GM12891 (cell line): ENCODE measurements at regions not wholly inside any gene's neighbourhood (a gene's known extent, or its start where the extent isn't known, plus 50 kb on each side); places are given as distances from the start of the nearest gene placed in this dataset.

Experiments
- DNase-seq: peaks from one replicate; pipeline ENCODE4 v3.0.0; 2011; ENCODE audit warnings: low spot score; ENCODE audit not compliant: insufficient read length
- FAIRE-seq: peaks from 2 replicates; lab custom pipeline; 2011; peaks lifted over from hg19 to GRCh38; lab: Jason Lieb, UNC
- PAX5 ChIP-seq: IDR thresholded peaks from 2 replicates; pipeline ENCODE4 v1.6.1; 2011; ENCODE audit warnings: low read length, moderate library complexity, mild to moderate bottlenecking; ENCODE audit not compliant: insufficient read depth, severe bottlenecking
- POLR2A ChIP-seq: IDR thresholded peaks from 2 replicates; pipeline ENCODE4 v1.6.1; 2011; ENCODE audit warnings: low read depth, low read length, control low read depth
- POLR2AphosphoS5 ChIP-seq: IDR thresholded peaks from 2 replicates; pipeline ENCODE4 v1.6.1; 2011; ENCODE audit warnings: low read depth, low read length, control low read depth
- POU2F2 ChIP-seq: IDR thresholded peaks from 2 replicates; pipeline ENCODE4 v1.6.1; 2011; ENCODE audit warnings: low read depth, mild to moderate bottlenecking, control low read depth, low read length, moderate library complexity
- SPI1 ChIP-seq: IDR thresholded peaks from 2 replicates; pipeline ENCODE4 v1.6.1; 2011; ENCODE audit warnings: low read depth, low read length, control low read depth
- TAF1 ChIP-seq: IDR thresholded peaks from 2 replicates; pipeline ENCODE4 v1.6.1; 2011; ENCODE audit warnings: low read depth, low read length, control low read depth

DNA sequence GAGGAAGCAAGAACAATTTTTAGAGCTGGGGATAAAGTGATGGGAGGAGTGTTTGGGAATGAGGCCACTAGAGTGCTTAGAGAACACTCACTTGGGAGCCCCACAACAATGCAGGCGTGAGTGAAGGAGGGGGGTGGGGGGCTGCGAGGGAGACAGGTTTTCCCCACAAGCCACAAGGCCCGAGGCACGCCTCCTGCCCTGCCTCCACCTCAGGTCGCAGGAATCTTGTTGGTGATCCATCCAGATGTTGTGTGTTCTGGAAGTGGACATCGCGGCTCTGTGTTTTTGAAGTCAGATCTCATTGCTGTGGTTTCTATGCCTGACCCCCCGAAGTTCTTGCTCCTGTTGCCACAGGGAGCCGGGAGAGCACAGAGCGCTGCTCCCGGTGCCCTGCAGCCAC is 178.0 kb upstream of the BMPER start:
- no peak for FAIRE-seq

DNA sequence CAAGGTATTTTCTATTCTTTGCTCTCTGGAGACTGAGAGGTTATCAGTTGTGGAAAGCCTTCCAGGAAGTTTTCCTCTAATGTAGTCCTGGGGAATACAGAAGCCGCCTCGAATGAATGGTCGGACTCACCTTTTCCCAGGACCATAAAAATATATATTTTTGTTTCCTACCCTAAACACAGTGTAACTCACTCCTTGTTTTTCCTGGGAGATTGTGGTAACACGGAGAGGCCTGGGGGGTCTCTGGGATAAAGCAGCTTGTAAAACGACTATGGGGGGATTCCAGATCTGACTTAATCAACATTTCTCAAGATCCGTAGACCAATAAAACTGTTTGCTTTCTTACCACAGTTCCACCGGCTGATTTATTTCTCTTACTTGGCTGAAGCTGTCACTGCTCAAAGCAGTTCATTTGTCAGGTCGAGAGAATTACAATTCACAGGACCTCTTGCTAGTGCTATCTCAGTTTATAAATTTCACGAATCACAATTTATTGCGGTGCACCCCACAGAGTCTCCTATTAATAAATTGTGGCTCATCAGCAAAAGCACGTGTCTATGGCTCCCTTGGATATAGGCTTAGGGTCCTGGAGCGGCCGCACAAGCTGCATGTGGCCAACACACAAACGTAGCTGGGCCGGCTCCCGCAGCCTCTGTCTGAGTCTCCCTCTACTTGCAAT is 176.3 kb upstream of the BMPER start:
- TF ChIP-seq PAX5 (no peak), POLR2A (no peak), SPI1 (no peak), POU2F2 (no peak), TAF1 (no peak), POLR2AphosphoS5 (no peak)
- DNase-seq (no peak), FAIRE-seq (no peak)

More for the DNA sequence above, 178.0 kb upstream of the BMPER start:
- TF ChIP-seq POU2F2: no peak
- no peak for TF ChIP-seq SPI1
- no peak for TF ChIP-seq POLR2AphosphoS5
- no peak for TF ChIP-seq PAX5
- TF ChIP-seq POLR2A: no peak
- TF ChIP-seq TAF1: no peak
- no peak for DNase-seq

DNA sequence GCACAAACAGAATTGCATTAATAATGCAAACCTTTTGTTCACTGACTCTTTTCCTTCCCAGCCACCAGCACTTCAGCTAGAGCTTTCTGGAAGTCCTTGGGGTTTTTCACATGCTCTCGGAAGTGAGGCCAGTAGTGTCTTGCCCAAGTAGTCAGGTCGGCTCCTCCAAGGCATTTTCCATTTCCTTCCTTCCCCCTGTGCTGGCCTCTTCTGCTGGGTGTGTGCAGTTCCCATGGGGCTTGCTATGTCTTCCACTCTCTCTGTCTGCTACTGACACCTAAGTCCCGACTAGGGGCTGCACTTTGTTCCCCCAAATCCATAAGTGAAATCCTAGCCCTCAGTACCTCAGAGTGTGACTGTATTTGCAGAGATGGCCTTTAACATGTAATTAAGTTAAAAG is 175.6 kb upstream of the BMPER start:
- no peak for FAIRE-seq
- TF ChIP-seq PAX5: no peak
- no peak for DNase-seq

DNA sequence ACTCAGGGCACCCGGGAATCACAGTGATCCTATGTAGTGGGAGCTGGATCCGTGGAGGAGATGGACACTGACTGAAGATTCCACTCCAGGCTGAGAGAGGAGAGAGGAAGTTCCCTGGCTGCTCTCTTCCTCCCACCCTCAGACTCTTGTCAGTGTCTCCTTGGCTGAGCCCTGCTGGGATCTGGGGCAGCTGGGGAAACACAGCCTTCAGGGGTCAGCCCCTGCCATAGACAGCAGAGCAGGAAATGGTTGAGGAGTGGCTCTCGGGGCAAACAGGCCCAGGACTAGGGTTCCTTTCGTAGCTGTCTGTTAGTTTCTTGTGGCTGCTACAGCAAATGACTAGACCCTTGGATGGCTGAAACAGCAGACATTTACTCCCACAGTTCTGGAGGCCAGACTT is 174.4 kb upstream of the BMPER start:
- FAIRE-seq (no peak), DNase-seq (no peak)
- TF ChIP-seq PAX5 (no peak), TAF1 (no peak), POLR2AphosphoS5 (no peak), POU2F2 (no peak), SPI1 (no peak), POLR2A (no peak)

DNA sequence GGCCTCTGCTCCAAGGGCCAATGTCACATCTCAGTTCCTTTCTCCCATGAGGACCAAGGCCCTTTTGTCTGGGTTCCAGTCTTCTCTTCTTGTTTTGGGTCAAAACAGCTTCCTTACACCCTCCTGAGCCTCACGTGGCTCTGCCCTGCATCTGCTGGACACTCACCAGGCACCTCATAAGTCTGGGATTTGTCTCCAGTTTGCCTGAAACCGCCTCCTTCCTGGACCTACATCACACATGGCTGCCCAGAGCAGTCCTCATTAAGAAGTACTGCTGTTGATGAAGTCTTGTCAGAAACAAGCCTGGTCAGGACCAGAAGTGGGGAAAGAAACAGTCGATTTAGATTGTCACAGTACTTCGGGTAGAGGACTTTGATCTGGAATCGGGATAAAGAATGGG is 173.4 kb upstream of the BMPER start:
- TF ChIP-seq TAF1 (no peak), SPI1 (no peak)
- DNase-seq (no peak), FAIRE-seq (no peak)

DNA sequence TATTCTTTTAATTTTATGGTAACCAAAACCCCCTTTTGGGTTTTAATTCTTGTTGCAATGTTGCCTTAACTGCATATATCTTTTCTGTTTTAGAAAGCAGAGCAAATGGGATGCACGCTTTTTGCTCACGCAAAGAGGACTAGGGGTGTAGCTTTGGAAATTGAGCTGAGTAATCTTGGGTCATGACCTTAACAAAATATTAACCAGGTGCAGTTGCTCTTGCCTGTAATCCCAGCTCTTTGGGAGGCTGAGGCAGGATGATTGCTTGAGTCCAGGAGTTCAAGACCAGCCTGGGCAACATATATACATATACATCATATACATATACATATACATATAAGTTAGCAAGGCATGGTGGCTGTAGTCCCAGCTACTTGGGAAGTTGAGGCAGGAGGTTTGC is 172.9 kb upstream of the BMPER start:
- no peak for TF ChIP-seq POLR2AphosphoS5
- no peak for TF ChIP-seq PAX5
- no peak for TF ChIP-seq POU2F2
- no peak for TF ChIP-seq TAF1
- no peak for TF ChIP-seq POLR2A
- DNase-seq: no peak
- FAIRE-seq: no peak

DNA sequence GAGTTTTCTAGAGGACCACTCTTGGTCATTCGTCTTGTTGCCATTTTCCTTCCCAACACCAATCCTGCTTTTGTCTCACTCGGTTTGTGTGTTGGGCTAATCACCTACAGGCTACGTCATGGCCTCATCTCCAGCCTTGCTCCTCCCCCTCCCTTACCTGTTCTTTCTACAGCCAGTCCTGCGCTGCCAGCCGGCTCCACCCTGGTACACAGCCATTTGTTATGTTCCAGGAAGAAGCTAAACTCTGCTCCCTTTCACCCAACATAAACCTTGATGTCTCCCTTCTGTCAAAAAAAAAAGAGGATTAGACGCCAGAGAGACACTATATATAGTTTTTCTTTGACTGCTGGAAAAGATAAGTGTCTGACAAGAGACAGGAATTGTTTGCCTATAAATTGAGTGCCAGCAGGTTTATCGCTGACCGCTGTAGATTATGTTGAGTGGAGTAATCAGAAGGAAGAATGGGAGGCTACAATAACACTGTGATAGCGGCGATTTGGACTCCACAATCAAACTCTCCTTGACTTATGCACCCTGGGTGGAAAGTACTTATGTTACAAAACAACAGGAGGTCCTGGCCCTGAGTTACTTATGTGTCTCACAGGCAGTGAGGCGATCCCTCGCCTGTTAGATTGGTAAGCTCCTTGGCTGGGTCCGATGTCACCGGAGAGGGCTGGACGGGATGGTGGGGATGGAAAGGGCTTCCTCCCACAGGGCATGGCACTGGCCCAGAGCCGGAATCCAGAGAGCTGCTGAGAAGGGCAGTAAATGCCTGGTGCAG is 171.3 kb upstream of the BMPER start:
- DNase-seq (no peak), FAIRE-seq (no peak)
- TF ChIP-seq PAX5 (no peak), POU2F2 (no peak), SPI1 (no peak), POLR2AphosphoS5 (no peak), TAF1 (no peak), POLR2A (no peak)

DNA sequence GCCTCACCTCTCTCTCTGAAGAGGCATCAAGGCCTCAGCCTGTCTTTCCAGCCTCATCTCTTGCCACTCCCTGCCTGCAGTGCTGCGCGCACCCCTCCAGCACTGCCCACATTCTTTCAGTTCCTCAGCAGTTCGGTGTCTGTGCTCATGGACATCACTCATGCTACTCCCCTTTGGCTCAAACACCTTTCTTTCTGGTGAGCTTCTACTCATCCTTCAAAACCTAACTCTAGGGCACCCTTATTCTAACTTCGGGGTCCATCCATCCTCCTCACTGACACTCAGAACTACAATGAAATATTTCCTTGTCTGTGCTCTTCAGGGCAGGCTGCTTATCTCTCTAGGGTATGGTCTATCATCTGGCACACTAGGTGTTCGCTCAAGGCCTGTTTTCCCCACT is 169.9 kb upstream of the BMPER start:
- DNase-seq (no peak), FAIRE-seq (no peak)
- TF ChIP-seq SPI1 (no peak), POU2F2 (no peak), PAX5 (no peak), POLR2A (no peak), TAF1 (no peak), POLR2AphosphoS5 (no peak)

DNA sequence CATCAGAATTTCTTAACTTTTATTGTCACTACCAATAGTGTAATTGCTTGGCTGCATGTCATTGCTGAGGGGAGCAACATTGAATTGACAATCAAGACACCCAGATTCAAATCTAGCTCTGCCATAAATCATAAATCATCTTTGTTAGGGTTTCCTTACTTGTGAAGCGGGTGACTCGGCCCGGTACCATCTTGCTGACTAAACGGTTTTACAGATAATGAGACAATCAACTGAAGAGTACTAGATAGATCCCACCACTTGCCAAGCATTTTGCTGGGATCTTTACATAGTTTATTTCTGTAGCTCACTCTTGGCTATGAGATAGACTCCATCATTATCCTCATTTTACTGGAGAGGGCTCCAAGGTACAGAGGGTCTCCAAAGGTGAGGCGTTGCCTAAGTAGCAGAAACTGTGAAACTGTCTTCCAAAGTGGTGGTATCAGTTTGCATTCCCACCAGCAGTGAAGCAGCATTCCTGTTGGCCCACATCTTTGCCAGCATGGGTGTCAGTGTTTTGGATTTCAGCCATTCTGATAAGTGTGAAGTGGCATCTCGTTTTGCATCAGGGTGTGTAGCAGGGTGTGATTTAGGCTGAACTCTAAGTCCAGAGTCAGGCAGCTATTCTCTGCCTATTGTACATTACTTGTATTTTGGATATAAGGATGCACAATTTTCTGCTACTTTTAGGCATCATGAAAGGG is 168.7 kb upstream of the BMPER start:
- no peak for DNase-seq
- no peak for FAIRE-seq
- TF ChIP-seq POLR2A: no peak
- TF ChIP-seq POU2F2: no peak
- TF ChIP-seq SPI1: no peak
- TF ChIP-seq PAX5: no peak
- no peak for TF ChIP-seq TAF1
- TF ChIP-seq POLR2AphosphoS5: no peak
